ENCODE measurements at regions not wholly inside any gene's neighbourhood (a gene's known extent, or its start where the extent isn't known, plus 50 kb on each side); places are given as distances from the start of the nearest gene placed in this dataset.

DNA sequence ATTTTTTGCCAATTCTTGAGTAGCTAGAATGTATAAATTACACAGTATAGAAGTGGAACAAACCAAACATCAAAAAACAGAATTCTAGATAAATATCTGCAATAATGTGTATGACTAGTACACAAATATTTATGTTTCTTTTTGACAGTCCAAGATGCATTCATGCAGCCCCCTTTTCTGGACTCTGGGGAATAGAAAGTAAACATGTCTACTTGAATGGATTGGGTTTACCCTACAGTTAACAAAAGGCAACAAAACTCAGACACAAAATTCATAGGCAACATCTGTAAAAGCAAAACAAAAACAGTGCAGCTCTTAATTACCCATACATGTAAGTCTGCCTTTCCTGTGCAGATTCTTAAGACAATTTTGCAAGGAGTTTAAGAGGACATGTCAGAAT is 419.4 kb upstream of the DACH1 start:
- Histone ChIP-seq H3K27me3 (ENCODE audit: control insufficient read depth in 2 of 2, insufficient read depth in 2 of 2, low read length in 2 of 2) (no peaks in the 10 kb centered on the region), H3K27ac (ENCODE audit: low read depth in 1 of 2, low read length in 2 of 2) (no peak overlapping the region), H3K9me3 (replicated peaks in 1 of 2; ENCODE audit: control insufficient read depth in 1 of 2, insufficient read depth in 1 of 2, low read length in 2 of 2) (peaks cover 0 to 3% of the 10 kb centered on the region in 2 donors), H4K20me1 (ENCODE audit: insufficient read depth, low read length) (no peaks in the 10 kb centered on the region), H3K9ac (ENCODE audit: insufficient read depth, low read length, poor library complexity, severe bottlenecking) (no peak overlapping the region), H3K4me2 (replicated peaks; ENCODE audit: extremely low read depth, low read length, poor library complexity, severe bottlenecking) (no peak overlapping the region), H3K4me1 (ENCODE audit: control insufficient read depth in 1 of 2, insufficient read depth in 2 of 2, low read length in 2 of 2) (no peaks in the 10 kb centered on the region), H3K79me2 (ENCODE audit: insufficient read depth, low read length) (no peaks in the 10 kb centered on the region), H3K4me3 (replicated peaks in 1 of 3; ENCODE audit: low read depth in 2 of 3, low read length in 3 of 3) (no peak overlapping the region), H3K36me3 (replicated peaks in 1 of 2; ENCODE audit: control insufficient read depth in 1 of 2, insufficient read depth in 2 of 2, low read length in 2 of 2) (no peaks in the 10 kb centered on the region), H2AFZ (ENCODE audit: insufficient read depth, low read depth, low read length, poor library complexity, severe bottlenecking) (no peak overlapping the region)
- Mint-ChIP-seq H3K27me3 (ENCODE audit: low read depth in 3 of 3) (no peaks in the 10 kb centered on the region), H3K9me3 (peaks cover 0 to 5% (median 0%) of the 10 kb centered on the region in 7 donors), H3K4me3 (no peak overlapping the region), H3K4me1 (no peaks in the 10 kb centered on the region), H3K36me3 (no peaks in the 10 kb centered on the region), H3K27ac (no peak overlapping the region)
- DNase-seq, result no peak
- TF ChIP-seq, protein P1, sequence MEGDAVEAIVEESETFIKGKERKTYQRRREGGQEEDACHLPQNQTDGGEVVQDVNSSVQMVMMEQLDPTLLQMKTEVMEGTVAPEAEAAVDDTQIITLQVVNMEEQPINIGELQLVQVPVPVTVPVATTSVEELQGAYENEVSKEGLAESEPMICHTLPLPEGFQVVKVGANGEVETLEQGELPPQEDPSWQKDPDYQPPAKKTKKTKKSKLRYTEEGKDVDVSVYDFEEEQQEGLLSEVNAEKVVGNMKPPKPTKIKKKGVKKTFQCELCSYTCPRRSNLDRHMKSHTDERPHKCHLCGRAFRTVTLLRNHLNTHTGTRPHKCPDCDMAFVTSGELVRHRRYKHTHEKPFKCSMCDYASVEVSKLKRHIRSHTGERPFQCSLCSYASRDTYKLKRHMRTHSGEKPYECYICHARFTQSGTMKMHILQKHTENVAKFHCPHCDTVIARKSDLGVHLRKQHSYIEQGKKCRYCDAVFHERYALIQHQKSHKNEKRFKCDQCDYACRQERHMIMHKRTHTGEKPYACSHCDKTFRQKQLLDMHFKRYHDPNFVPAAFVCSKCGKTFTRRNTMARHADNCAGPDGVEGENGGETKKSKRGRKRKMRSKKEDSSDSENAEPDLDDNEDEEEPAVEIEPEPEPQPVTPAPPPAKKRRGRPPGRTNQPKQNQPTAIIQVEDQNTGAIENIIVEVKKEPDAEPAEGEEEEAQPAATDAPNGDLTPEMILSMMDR (IDR thresholded peaks at IDR 0.05), result no peak
- intact Hi-C loops (cut with micrococcal nuclease), result no loop called here

- intact Hi-C loops (cut with micrococcal nuclease), result no loop called here
- no peaks in the 10 kb centered on the region for H3K36me3 ChIP-seq (replicated peaks in 1 of 2; ENCODE audit: control insufficient read depth in 1 of 2, insufficient read depth in 2 of 2, low read length in 2 of 2)
- no peak overlapping the region for H3K4me2 ChIP-seq (replicated peaks; ENCODE audit: extremely low read depth, low read length, poor library complexity, severe bottlenecking)
- H3K27ac ChIP-seq (ENCODE audit: low read depth in 1 of 2, low read length in 2 of 2), result no peak overlapping the region
- H4K20me1 ChIP-seq (ENCODE audit: insufficient read depth, low read length), result no peaks in the 10 kb centered on the region
- TF ChIP-seq, protein P1 (IDR thresholded peaks at IDR 0.05), result no peak
- DNase-seq, result no peak
- no peaks in the 10 kb centered on the region for H3K27me3 ChIP-seq (ENCODE audit: control insufficient read depth in 2 of 2, insufficient read depth in 2 of 2, low read length in 2 of 2)
- no peak overlapping the region for H3K4me3 Mint-ChIP-seq
- no peaks in the 10 kb centered on the region for H3K4me1 Mint-ChIP-seq
- H2AFZ ChIP-seq (ENCODE audit: insufficient read depth, low read depth, low read length, poor library complexity, severe bottlenecking), result no peak overlapping the region
- no peaks in the 10 kb centered on the region for H3K79me2 ChIP-seq (ENCODE audit: insufficient read depth, low read length)
- no peak overlapping the region for H3K27ac Mint-ChIP-seq
- peaks cover 0 to 3% of the 10 kb centered on the region in 2 donors for H3K9me3 ChIP-seq (replicated peaks in 1 of 2; ENCODE audit: control insufficient read depth in 1 of 2, insufficient read depth in 1 of 2, low read length in 2 of 2)
- WGBS (ENCODE audit: insufficient coverage), result no CpG with 5 or more reads among the region's 2 CpGs
- no peak overlapping the region for H3K9ac ChIP-seq (ENCODE audit: insufficient read depth, low read length, poor library complexity, severe bottlenecking)
- H3K9me3 Mint-ChIP-seq, result peaks cover 0 to 5% (median 0%) of the 10 kb centered on the region in 7 donors
- H3K27me3 Mint-ChIP-seq (ENCODE audit: low read depth in 3 of 3), result no peaks in the 10 kb centered on the region
- no peaks in the 10 kb centered on the region for H3K4me1 ChIP-seq (ENCODE audit: control insufficient read depth in 1 of 2, insufficient read depth in 2 of 2, low read length in 2 of 2)
- H3K36me3 Mint-ChIP-seq, result no peaks in the 10 kb centered on the region
- no peak overlapping the region for H3K4me3 ChIP-seq (replicated peaks in 1 of 3; ENCODE audit: low read depth in 2 of 3, low read length in 3 of 3)
These were observed 417.8 kb upstream of the DACH1 start for GRCh38 chr13:72284791-72285190.

Measured in CD14-positive monocyte (primary cell).